HFF-Myc (cell line): ENCODE measurements at regions not wholly inside any gene's neighbourhood (a gene's known extent, or its start where the extent isn't known, plus 50 kb on each side); places are given as distances from the start of the nearest gene placed in this dataset.

Experiments
- DNase-seq: peaks from one replicate; pipeline ENCODE4 v3.0.0-alpha.2; 2011; ENCODE audit warnings: low read depth; ENCODE audit errors: extremely low read depth
- H3K4me3 ChIP-seq: replicated peaks from 2 replicates; pipeline ENCODE4 v1.5.1; 2011; ENCODE audit warnings: low read depth, mild to moderate bottlenecking, control low read depth, low read length
- TF ChIP-seq, protein P1 (sequence below): IDR thresholded peaks from 2 replicates; pipeline ENCODE4 v1.5.1; 2012; ENCODE audit warnings: mild to moderate bottlenecking, low read depth, low read length, control low read depth; ENCODE audit errors: missing control alignments

DNA sequence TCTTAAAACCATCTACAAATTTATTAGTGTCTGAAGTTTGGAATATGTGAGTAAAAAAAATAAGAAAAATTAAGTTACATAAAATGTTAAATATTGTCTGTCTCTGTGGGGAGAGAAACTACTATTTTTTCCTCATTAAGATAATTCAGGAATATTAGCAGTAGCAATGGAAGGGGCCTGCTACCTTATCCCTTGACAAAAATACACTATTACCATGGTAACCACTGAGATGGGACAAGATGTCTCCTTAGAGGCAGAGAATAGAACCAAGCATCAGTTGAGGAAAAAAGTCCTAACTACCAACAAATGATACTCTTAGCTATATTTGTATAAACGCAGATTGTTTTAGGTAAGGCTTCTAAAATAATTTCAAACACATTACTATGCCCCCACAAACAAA, 150.7 kb upstream of the LSM8 start:
- no peak for DNase-seq
- TF ChIP-seq, protein P1, sequence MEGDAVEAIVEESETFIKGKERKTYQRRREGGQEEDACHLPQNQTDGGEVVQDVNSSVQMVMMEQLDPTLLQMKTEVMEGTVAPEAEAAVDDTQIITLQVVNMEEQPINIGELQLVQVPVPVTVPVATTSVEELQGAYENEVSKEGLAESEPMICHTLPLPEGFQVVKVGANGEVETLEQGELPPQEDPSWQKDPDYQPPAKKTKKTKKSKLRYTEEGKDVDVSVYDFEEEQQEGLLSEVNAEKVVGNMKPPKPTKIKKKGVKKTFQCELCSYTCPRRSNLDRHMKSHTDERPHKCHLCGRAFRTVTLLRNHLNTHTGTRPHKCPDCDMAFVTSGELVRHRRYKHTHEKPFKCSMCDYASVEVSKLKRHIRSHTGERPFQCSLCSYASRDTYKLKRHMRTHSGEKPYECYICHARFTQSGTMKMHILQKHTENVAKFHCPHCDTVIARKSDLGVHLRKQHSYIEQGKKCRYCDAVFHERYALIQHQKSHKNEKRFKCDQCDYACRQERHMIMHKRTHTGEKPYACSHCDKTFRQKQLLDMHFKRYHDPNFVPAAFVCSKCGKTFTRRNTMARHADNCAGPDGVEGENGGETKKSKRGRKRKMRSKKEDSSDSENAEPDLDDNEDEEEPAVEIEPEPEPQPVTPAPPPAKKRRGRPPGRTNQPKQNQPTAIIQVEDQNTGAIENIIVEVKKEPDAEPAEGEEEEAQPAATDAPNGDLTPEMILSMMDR = no peak
- no peak overlapping the region for H3K4me3 ChIP-seq

DNA sequence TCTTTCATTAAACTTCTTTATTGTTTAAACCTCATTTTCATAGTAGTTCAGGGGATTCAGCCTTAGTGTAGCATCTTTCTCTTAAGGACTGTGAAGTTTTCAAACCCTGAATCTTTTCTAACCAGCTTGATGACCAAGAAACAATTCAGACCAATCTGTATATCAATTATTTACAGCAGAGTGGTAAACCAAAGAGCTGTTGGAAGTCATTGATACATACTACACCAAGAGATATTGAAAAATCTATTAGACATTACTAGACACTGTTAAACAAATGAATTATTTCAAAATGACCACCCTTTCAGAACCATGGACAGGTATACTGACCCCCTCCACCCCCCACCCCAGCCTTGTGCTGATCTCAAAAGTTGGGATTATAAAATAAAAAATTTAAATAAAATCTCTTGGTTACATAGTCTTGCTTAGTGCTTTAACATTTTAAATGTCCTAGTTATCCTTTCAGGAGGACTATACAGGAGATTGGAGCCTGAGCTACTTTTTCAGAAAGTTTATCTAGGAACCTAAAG, 143.9 kb upstream of the LSM8 start:
- no peak overlapping the region for H3K4me3 ChIP-seq
- DNase-seq = no peak
- TF ChIP-seq, protein P1 = no peak

DNA sequence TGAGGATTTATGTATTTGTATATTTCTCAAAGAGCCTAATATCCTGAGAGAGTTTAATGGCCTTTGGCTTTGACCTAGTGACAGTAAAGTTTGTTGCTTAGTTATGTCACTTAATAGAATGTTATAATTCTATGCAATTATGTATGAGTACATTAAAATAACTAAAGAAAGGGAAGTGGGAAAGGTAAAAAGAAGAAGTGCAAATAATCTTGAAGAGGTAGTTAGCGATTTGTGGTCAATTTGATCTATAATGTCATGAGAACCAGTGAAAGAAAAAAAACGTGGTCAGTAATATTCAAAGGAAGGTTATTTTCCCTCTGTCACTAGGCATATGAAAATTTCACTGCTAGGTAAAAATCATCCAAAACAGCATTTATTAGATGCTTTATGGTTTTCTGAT, 143.4 kb upstream of the LSM8 start:
- TF ChIP-seq, protein P1 = no peak
- no peak overlapping the region for H3K4me3 ChIP-seq
- no peak for DNase-seq

DNA sequence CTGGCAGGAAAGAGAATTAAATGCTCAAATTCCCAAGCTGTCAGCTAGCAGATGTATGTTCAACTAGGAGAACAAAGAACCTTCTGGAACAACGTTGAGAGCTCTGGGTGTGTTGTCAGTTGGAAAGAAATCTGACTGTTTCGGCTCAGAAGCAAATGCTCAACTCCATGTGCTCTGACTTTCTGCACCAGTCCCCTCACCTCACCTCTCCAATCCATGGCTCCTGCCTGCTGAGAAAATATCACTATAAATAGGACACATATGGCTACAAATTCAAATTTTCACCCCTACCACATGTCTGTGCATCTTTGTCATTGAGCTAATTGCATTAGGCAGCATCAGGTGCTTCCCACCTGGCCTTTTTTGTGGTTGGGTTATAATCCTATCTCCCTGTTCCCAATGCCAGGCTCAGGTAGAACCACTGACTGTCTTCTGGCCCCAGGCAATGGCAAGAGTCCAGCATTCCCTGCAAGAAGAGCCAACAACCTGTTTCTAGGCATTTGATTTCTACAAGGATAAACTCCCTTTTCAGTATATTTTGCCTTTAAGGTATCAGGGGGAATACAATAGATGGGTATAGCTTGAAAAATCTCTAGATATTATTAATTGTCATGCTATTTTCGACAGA, 142.6 kb upstream of the LSM8 start:
- TF ChIP-seq, protein P1 = no peak
- H3K4me3 ChIP-seq = no peak overlapping the region
- DNase-seq = no peak

DNA sequence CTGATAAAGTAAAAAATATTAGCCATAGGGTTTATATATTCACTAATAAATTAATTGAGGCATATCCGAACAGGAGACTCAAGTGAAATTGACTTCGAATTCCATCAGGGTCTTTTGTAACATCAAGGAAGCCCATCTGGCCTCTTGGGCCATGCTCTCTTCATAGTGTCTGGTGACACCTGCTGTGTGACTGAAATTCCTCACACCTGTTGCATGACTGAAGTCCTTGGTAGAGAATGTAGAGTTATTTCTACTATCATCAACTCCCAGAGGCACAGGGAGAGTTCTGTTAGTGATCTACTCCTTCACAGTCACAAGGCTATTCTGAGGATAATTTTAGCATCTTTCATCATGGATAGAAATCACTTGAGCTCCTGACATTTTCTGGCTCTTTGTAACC, 138.3 kb upstream of the LSM8 start:
- no peak for DNase-seq
- TF ChIP-seq, protein P1 = no peak
- H3K4me3 ChIP-seq = no peak overlapping the region

DNA sequence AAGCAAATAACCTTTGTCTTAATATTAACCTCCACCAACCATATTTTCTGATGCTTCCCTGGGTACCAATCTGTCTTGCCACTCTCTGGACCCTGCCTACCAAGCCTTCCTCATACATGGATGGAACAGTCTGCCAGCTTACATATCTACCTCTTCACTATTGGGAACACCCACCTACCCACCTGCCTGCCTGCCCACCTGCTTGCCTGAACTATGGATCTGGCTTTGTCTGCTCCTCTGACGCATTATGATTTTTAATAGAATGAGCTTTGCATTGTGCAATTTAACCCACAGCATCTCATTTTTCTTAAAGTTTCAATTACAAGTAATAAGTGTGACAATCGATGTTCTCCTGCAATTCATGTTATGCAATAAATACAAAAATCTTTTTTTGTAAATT, 137.9 kb upstream of the LSM8 start:
- no peak for DNase-seq
- TF ChIP-seq, protein P1 = no peak
- no peak overlapping the region for H3K4me3 ChIP-seq

DNA sequence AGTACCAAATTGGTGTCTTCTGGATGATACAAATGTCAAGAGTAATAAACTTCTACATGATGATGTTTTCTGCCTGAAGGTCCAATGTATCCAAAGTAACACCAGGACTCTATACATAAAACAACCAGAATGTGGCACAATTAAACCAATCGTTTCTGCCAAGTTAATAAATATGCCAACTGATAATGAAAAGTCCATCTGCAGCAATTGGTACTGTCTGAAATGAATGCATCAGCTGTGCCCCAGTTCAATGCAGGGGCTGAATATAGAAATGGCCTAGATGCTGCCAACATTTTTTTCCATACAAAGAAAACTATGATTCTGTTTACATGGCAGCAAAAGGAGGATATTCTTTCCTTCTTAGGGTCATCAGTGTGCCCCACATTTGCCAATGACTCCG, 137.2 kb upstream of the LSM8 start:
- no peak for DNase-seq
- no peak overlapping the region for H3K4me3 ChIP-seq
- TF ChIP-seq, protein P1 = no peak
